ENCODE measurements at regions not wholly inside any gene's neighbourhood (a gene's known extent, or its start where the extent isn't known, plus 50 kb on each side); places are given as distances from the start of the nearest gene placed in this dataset.

GRCh38 chr9:126222835-126223431 lies 103.7 kb upstream of the MVB12B start:
- intact Hi-C loops (cut with micrococcal nuclease), result no loop called here
- H3K4me1 Mint-ChIP-seq, result peaks cover 9% of the 10 kb centered on the region
- 38% methylated on average over 29 of the region's 29 CpGs for WGBS (ENCODE audit: insufficient coverage)
- CTCF ChIA-PET, result no interaction called here
- POLR2A ChIA-PET, result no interaction called here
- H3K27ac ChIP-seq (ENCODE audit: low read length in 2 of 2), result no peak overlapping the region
- peaks cover 69% of the 10 kb centered on the region for H3K27me3 Mint-ChIP-seq
- H3K4me3 ChIP-seq (ENCODE audit: control extremely low read depth in 1 of 5, extremely low read depth in 1 of 5, insufficient read depth in 1 of 5, low read depth in 2 of 5, low read length in 4 of 5), result peak overlapping the region in 1 of 5 experiments; percentile 7
- peak overlapping the region; percentile 31 for H3K9ac ChIP-seq (ENCODE audit: low read length)
- ATAC-seq (ENCODE audit: low read depth), result no peak
- peaks cover 0 to 31% (median 14%) of the 10 kb centered on the region in 4 experiments for H3K27me3 ChIP-seq (replicated peaks in 1 of 4; ENCODE audit: control extremely low read depth in 1 of 4, control insufficient read depth in 3 of 4, insufficient read depth in 4 of 4, low read length in 3 of 4)
- peak overlapping the region; percentile 38 for H2AFZ ChIP-seq (ENCODE audit: insufficient read depth, low read depth, low read length, poor library complexity, severe bottlenecking)
- no peak for DNase-seq
- peaks cover 3 to 12% (median 4%) of the 10 kb centered on the region in 3 donors for H3K9me3 ChIP-seq (ENCODE audit: control extremely low read depth in 1 of 3, control insufficient read depth in 2 of 3, insufficient read depth in 1 of 3, low read length in 2 of 3)
- H3K36me3 ChIP-seq (replicated peaks in 1 of 2; ENCODE audit: control extremely low read depth in 1 of 2, control insufficient read depth in 1 of 2, extremely low read depth in 1 of 2, insufficient read depth in 2 of 2, low read length in 1 of 2), result no peaks in the 10 kb centered on the region
- H3K9me3 Mint-ChIP-seq (ENCODE audit: insufficient read depth), result peaks cover 4% of the 10 kb centered on the region
- no peaks in the 10 kb centered on the region for H3K79me2 ChIP-seq (ENCODE audit: control insufficient read depth, insufficient read depth, low read length)
- H3K27ac Mint-ChIP-seq, result no peak overlapping the region
- H4K20me1 ChIP-seq (ENCODE audit: control insufficient read depth, insufficient read depth, low read length, poor library complexity, severe bottlenecking), result no peaks in the 10 kb centered on the region
- no peak overlapping the region for H3K4me3 Mint-ChIP-seq
- TF ChIP-seq EZH2 (IDR thresholded peaks at IDR 0.05; ENCODE audit: borderline replicate concordance, insufficient read depth, low read depth, low read length, poor library complexity, severe bottlenecking), result no peak
- no peak for TF ChIP-seq CTCF (IDR thresholded peaks at IDR 0.05)
- peak overlapping the region; percentile 61 for H3K4me2 ChIP-seq (replicated peaks; ENCODE audit: low read depth, low read length, poor library complexity, severe bottlenecking)
- peaks cover 10% of the 10 kb centered on the region in 2 donors for H3K4me1 ChIP-seq (ENCODE audit: control insufficient read depth in 2 of 2, insufficient read depth in 2 of 2, low read length in 2 of 2)

- no peak overlapping the region for H3K4me3 Mint-ChIP-seq
- peaks cover 10 to 13% of the 10 kb centered on the region in 2 donors for H3K4me1 ChIP-seq (ENCODE audit: control insufficient read depth in 2 of 2, insufficient read depth in 2 of 2, low read length in 2 of 2)
- H3K27ac Mint-ChIP-seq, result no peak overlapping the region
- ATAC-seq (ENCODE audit: low read depth) (no peak), DNase-seq (no peak)
- ChIA-PET CTCF (interaction anchor here (1.7 to 3.2 kb wide), 2 partner anchors 665 to 816 kb away, joined by 5 to 14 read pairs; no protein-coding TSS in a partner anchor), POLR2A (interaction anchor here (0.7 kb wide), 1 partner anchor 78 kb away, joined by 3 read pairs; no protein-coding TSS in a partner anchor)
- peaks cover 0 to 41% (median 14%) of the 10 kb centered on the region in 4 experiments for H3K27me3 ChIP-seq (replicated peaks in 1 of 4; ENCODE audit: control extremely low read depth in 1 of 4, control insufficient read depth in 3 of 4, insufficient read depth in 4 of 4, low read length in 3 of 4)
- H3K9ac ChIP-seq (ENCODE audit: low read length), result no peak overlapping the region
- H3K4me2 ChIP-seq (replicated peaks; ENCODE audit: low read depth, low read length, poor library complexity, severe bottlenecking), result no peak overlapping the region
- H2AFZ ChIP-seq (ENCODE audit: insufficient read depth, low read depth, low read length, poor library complexity, severe bottlenecking), result no peak overlapping the region
- intact Hi-C loops (cut with micrococcal nuclease), result no loop called here
- no peaks in the 10 kb centered on the region for H3K79me2 ChIP-seq (ENCODE audit: control insufficient read depth, insufficient read depth, low read length)
- no peaks in the 10 kb centered on the region for H3K36me3 ChIP-seq (replicated peaks in 1 of 2; ENCODE audit: control extremely low read depth in 1 of 2, control insufficient read depth in 1 of 2, extremely low read depth in 1 of 2, insufficient read depth in 2 of 2, low read length in 1 of 2)
- peaks cover 3 to 12% (median 4%) of the 10 kb centered on the region in 3 donors for H3K9me3 ChIP-seq (ENCODE audit: control extremely low read depth in 1 of 3, control insufficient read depth in 2 of 3, insufficient read depth in 1 of 3, low read length in 2 of 3)
- H3K27ac ChIP-seq (ENCODE audit: low read length in 2 of 2), result no peak overlapping the region
- no peaks in the 10 kb centered on the region for H4K20me1 ChIP-seq (ENCODE audit: control insufficient read depth, insufficient read depth, low read length, poor library complexity, severe bottlenecking)
- H3K4me1 Mint-ChIP-seq, result peaks cover 13% of the 10 kb centered on the region
- no peak overlapping the region for H3K4me3 ChIP-seq (ENCODE audit: control extremely low read depth in 1 of 5, extremely low read depth in 1 of 5, insufficient read depth in 1 of 5, low read depth in 2 of 5, low read length in 4 of 5)
- peaks cover 66% of the 10 kb centered on the region for H3K27me3 Mint-ChIP-seq
- TF ChIP-seq EZH2 (IDR thresholded peaks at IDR 0.05; ENCODE audit: borderline replicate concordance, insufficient read depth, low read depth, low read length, poor library complexity, severe bottlenecking) (no peak), CTCF (IDR thresholded peaks at IDR 0.05) (no peak)
- peaks cover 4% of the 10 kb centered on the region for H3K9me3 Mint-ChIP-seq (ENCODE audit: insufficient read depth)
- 52% methylated on average over 5 of the region's 6 CpGs for WGBS (ENCODE audit: insufficient coverage)
These were observed 102.7 kb upstream of the MVB12B start for GRCh38 chr9:126223798-126224531.
